ENCODE measurements at regions not wholly inside any gene's neighbourhood (a gene's known extent, or its start where the extent isn't known, plus 50 kb on each side); places are given as distances from the start of the nearest gene placed in this dataset.

DNA sequence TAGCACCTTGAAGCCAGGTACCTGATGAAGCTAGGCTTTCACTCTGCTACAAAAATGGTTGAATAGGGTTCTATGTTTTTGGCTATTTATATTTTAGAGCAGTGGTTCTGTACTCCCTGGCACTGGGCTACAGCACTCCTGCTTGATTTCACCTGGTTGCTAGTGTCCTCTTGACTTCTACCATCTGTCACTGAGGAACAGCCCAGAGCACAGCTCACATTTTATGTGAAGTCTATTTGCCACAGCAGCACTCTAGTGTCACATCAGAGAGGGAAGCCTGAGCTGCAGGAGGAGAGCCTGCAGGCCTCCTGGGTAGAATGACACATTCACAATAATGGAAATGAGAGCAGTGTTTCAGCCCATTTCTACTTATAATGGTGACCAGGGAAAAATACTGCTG lies 184.2 kb downstream of the ZNF486 start:
- TF ChIP-seq, protein P1, sequence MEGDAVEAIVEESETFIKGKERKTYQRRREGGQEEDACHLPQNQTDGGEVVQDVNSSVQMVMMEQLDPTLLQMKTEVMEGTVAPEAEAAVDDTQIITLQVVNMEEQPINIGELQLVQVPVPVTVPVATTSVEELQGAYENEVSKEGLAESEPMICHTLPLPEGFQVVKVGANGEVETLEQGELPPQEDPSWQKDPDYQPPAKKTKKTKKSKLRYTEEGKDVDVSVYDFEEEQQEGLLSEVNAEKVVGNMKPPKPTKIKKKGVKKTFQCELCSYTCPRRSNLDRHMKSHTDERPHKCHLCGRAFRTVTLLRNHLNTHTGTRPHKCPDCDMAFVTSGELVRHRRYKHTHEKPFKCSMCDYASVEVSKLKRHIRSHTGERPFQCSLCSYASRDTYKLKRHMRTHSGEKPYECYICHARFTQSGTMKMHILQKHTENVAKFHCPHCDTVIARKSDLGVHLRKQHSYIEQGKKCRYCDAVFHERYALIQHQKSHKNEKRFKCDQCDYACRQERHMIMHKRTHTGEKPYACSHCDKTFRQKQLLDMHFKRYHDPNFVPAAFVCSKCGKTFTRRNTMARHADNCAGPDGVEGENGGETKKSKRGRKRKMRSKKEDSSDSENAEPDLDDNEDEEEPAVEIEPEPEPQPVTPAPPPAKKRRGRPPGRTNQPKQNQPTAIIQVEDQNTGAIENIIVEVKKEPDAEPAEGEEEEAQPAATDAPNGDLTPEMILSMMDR (IDR thresholded peaks at IDR 0.05) = no peak
- TF ChIP-seq ZFX (IDR thresholded peaks at IDR 0.05; ENCODE audit: borderline replicate concordance) = no peak

Measured in 22Rv1 (cell line).